PFSK-1 (cell line): ENCODE measurements at regions not wholly inside any gene's neighbourhood (a gene's known extent, or its start where the extent isn't known, plus 50 kb on each side); places are given as distances from the start of the nearest gene placed in this dataset.

Experiments
- POLR2AphosphoS5 ChIP-seq: IDR thresholded peaks from 2 replicates; pipeline ENCODE4 v1.6.1; 2012; ENCODE audit warnings: low read depth, mild to moderate bottlenecking, control low read depth, low read length, moderate library complexity
- SIN3A ChIP-seq: IDR thresholded peaks from 2 replicates; pipeline ENCODE4 v1.6.1; 2012; ENCODE audit warnings: mild to moderate bottlenecking, low read length, moderate library complexity, borderline replicate concordance; ENCODE audit not compliant: insufficient read depth
- TAF1 ChIP-seq: IDR thresholded peaks from 2 replicates; pipeline ENCODE4 v1.6.1; 2012; ENCODE audit warnings: low read length, control low read depth, borderline replicate concordance; ENCODE audit not compliant: insufficient read depth
- TF ChIP-seq, protein P1 (sequence below), 2 experiments: IDR thresholded peaks; 2 replicates each; pipeline versions ENCODE4 v1.6.1 to v1.8.0; 2011 to 2012; ENCODE audit warnings: low read depth in 2 of 2, low read length in 2 of 2, control low read depth in 1 of 2, inconsistent platforms in 1 of 2, mild to moderate bottlenecking in 1 of 2, moderate library complexity in 1 of 2; ENCODE audit not compliant: insufficient read depth in 1 of 2

DNA sequence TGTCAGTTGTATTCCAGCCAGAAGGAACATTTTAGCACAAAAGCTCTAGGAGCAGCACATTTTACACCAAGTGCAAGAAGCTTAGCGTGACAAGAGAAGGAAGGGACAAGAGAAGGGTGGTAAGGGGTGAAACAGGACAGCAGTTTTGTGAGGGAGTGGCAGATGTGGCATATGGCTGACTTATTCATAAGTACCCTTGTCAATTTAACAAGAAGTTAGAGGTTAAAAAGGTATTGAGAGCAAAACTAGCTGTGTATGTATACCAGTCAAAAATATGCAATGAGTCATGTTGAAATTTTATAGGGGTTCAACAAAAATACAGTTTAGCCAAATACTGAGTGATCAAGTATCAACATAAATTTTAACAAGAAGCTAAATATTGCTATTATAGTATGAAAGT lies 561.5 kb upstream of the POT1 start:
- no peak for TF ChIP-seq TAF1
- no peak for TF ChIP-seq POLR2AphosphoS5
- TF ChIP-seq, protein P1, sequence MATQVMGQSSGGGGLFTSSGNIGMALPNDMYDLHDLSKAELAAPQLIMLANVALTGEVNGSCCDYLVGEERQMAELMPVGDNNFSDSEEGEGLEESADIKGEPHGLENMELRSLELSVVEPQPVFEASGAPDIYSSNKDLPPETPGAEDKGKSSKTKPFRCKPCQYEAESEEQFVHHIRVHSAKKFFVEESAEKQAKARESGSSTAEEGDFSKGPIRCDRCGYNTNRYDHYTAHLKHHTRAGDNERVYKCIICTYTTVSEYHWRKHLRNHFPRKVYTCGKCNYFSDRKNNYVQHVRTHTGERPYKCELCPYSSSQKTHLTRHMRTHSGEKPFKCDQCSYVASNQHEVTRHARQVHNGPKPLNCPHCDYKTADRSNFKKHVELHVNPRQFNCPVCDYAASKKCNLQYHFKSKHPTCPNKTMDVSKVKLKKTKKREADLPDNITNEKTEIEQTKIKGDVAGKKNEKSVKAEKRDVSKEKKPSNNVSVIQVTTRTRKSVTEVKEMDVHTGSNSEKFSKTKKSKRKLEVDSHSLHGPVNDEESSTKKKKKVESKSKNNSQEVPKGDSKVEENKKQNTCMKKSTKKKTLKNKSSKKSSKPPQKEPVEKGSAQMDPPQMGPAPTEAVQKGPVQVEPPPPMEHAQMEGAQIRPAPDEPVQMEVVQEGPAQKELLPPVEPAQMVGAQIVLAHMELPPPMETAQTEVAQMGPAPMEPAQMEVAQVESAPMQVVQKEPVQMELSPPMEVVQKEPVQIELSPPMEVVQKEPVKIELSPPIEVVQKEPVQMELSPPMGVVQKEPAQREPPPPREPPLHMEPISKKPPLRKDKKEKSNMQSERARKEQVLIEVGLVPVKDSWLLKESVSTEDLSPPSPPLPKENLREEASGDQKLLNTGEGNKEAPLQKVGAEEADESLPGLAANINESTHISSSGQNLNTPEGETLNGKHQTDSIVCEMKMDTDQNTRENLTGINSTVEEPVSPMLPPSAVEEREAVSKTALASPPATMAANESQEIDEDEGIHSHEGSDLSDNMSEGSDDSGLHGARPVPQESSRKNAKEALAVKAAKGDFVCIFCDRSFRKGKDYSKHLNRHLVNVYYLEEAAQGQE (IDR thresholded peaks at IDR 0.05; ENCODE audit: insufficient read depth in 1 of 2, low read depth in 2 of 2, low read length in 2 of 2), result no peak
- TF ChIP-seq SIN3A, result no peak
